ENCODE measurements at regions not wholly inside any gene's neighbourhood (a gene's known extent, or its start where the extent isn't known, plus 50 kb on each side); places are given as distances from the start of the nearest gene placed in this dataset.

GRCh38 chr12:75715682-75716081, 204.3 kb upstream of the KRR1 start:
- POLR2A ChIA-PET = no interaction called here
- Histone ChIP-seq H3K36me3 (ENCODE audit: control insufficient read depth in 2 of 2, insufficient read depth in 1 of 2, low read length in 2 of 2) (no peaks in the 10 kb centered on the region), H3K9me3 (ENCODE audit: control insufficient read depth, insufficient read depth, low read depth, low read length) (no peaks in the 10 kb centered on the region), H3K4me3 (ENCODE audit: low read depth, low read length) (no peak overlapping the region), H3K4me1 (ENCODE audit: control insufficient read depth, insufficient read depth, low read length) (peaks cover 8% of the 10 kb centered on the region; the same call in 1 of the 2 replicates), H3K27ac (ENCODE audit: extremely low read depth, low read depth, low read length) (no peak overlapping the region)
- TF ChIP-seq ZNF654 (tag by site-specific recombination; IDR thresholded peaks at IDR 0.05; ENCODE audit: low read depth) (no peak), IKZF3 (tag by site-specific recombination; IDR thresholded peaks at IDR 0.05) (no peak), ZNF239 (tag by site-specific recombination; IDR thresholded peaks at IDR 0.05) (no peak), ZNF600 (tag by site-specific recombination; IDR thresholded peaks at IDR 0.05) (no peak), HOXC10 (CRISPR knock-in tag; IDR thresholded peaks at IDR 0.05) (no peak), ZNF416 (tag by site-specific recombination; IDR thresholded peaks at IDR 0.05) (no peak)
- CTCF ChIA-PET = no interaction called here

DNA sequence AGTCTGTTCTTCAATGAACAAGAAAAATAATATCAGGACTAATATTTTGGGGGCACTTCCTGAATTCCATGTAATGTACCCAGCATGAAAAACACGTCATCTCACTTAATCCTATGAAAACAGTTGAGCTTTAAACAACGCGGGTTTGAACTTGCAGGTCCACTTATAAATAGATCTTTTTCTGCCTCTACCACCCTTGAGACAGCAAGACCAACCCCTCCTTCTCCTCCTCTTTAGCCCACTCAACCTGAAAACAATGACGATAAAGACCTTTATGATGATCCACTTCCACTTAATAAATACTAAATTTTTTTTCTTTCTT, 203.9 kb upstream of the KRR1 start:
- ChIA-PET CTCF (no interaction called here), POLR2A (no interaction called here)
- H3K27ac ChIP-seq (ENCODE audit: extremely low read depth, low read depth, low read length) = no peak overlapping the region
- no peaks in the 10 kb centered on the region for H3K36me3 ChIP-seq (ENCODE audit: control insufficient read depth in 2 of 2, insufficient read depth in 1 of 2, low read length in 2 of 2)
- no peak for TF ChIP-seq SCRT1 (tag by site-specific recombination; IDR thresholded peaks at IDR 0.05; ENCODE audit: borderline replicate concordance)
- no peak for TF ChIP-seq ATF2 (tag by site-specific recombination; IDR thresholded peaks at IDR 0.05; ENCODE audit: low read depth)
- TF ChIP-seq ZNF837 (tag by site-specific recombination; IDR thresholded peaks at IDR 0.05) = no peak
- no peak for TF ChIP-seq ZNF600 (tag by site-specific recombination; IDR thresholded peaks at IDR 0.05)
- TF ChIP-seq, protein P1, sequence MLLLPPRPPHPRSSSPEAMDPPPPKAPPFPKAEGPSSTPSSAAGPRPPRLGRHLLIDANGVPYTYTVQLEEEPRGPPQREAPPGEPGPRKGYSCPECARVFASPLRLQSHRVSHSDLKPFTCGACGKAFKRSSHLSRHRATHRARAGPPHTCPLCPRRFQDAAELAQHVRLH (tag by site-specific recombination; IDR thresholded peaks at IDR 0.05) = no peak
- TF ChIP-seq ZNF426 (tag by site-specific recombination; IDR thresholded peaks at IDR 0.05) = no peak
- TF ChIP-seq TCF7L2 (IDR thresholded peaks at IDR 0.05; ENCODE audit: borderline replicate concordance, low read depth, low read length) = no peak
- TF ChIP-seq ZNF473 (tag by site-specific recombination; IDR thresholded peaks at IDR 0.05) = no peak
- TF ChIP-seq ZNF19 (tag by site-specific recombination; IDR thresholded peaks at IDR 0.05; ENCODE audit: low read depth) = no peak
- TF ChIP-seq PATZ1 (tag by site-specific recombination; IDR thresholded peaks at IDR 0.05) = no peak
- TF ChIP-seq, protein P2, sequence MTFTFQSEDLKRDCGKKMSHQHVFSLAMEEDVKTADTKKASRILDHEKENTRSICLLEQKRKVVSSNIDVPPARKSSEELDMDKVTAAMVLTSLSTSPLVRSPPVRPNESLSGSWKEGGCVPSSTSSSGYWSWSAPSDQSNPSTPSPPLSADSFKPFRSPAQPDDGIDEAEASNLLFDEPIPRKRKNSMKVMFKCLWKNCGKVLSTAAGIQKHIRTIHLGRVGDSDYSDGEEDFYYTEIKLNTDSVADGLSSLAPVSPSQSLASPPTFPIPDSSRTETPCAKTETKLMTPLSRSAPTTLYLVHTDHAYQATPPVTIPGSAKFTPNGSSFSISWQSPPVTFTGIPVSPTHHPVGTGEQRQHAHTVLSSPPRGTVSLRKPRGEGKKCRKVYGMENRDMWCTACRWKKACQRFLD (tag by site-specific recombination; IDR thresholded peaks at IDR 0.05) = no peak
- TF ChIP-seq ZNF830 (tag by site-specific recombination; IDR thresholded peaks at IDR 0.05; ENCODE audit: low read depth) = no peak
- TF ChIP-seq ZNF777 (tag by site-specific recombination; IDR thresholded peaks at IDR 0.05; ENCODE audit: borderline replicate concordance) = no peak
- H3K4me3 ChIP-seq (ENCODE audit: low read depth, low read length) = no peak overlapping the region
- H3K4me1 ChIP-seq (ENCODE audit: control insufficient read depth, insufficient read depth, low read length) = peaks cover 7% of the 10 kb centered on the region; the same call in 1 of the 2 replicates
- H3K9me3 ChIP-seq (ENCODE audit: control insufficient read depth, insufficient read depth, low read depth, low read length) = no peaks in the 10 kb centered on the region
